HG03135 (cell line): ENCODE measurements at regions not wholly inside any gene's neighbourhood (a gene's known extent, or its start where the extent isn't known, plus 50 kb on each side); places are given as distances from the start of the nearest gene placed in this dataset.
"Not testable (repeated sequence)": the region's sequence is repeated elsewhere in the genome, so short reads cannot be mapped to it uniquely, and the experiment has no call there.

Source experiments
- ATAC-seq: cut with Tn5 transposase; IDR thresholded peaks from one replicate; pipeline ENCODE4 v1.9.1; 2021; ENCODE audit warnings: mild to moderate bottlenecking, moderate library complexity; ENCODE audit not compliant: unreplicated experiment

DNA sequence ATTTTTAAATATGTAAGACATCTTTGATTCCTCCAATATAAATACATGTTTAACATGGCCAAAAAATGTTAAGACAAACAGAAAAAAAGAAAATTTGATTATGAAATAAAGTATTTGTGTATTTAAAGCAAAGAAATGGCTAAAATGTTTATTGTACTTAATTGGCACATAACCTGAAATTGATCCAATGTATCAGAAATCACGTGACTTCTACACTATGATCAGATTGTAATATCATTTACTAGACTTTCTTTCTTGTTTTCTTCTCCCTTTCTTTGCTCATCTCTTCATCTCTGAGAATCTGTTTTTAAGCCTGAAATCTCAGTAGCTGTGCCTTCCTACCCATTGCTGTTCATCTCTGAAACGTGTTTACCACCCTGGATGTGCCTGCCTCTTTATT lies 420.3 kb downstream of the RSL24D1 start:
- no peak for ATAC-seq

- no peak for ATAC-seq
These were observed 424.1 kb downstream of the RSL24D1 start for GRCh38 chr15:54772663-54773062.

GRCh38 chr15:54749461-54749860 lies 447.3 kb downstream of the RSL24D1 start:
- ATAC-seq, result not testable (repeated sequence)

GRCh38 chr15:54722342-54722986 lies 474.3 kb downstream of the RSL24D1 start:
- ATAC-seq, result no peak

DNA sequence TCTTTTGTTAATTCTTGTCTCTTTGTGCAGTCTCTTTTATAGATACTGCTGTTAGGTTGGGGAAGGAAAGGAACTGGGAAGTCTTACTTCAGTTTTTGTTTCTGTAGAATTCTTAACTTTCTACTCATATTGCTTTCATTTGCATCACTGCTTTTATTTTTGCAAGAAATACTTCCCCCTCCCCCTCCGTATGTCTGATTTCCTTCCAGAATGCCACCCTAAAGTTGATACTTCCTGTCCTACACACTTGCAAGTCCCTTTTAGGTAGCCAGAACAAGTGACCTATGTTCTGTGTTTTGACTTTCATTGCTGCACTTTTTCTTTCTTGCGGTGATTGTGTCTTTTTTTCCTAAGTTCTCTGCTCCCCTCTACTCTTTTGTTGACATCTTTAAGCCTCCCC lies 477.4 kb downstream of the RSL24D1 start:
- no peak for ATAC-seq

- no peak for ATAC-seq
These were observed 488.7 kb downstream of the RSL24D1 start for GRCh38 chr15:54707805-54708752.

DNA sequence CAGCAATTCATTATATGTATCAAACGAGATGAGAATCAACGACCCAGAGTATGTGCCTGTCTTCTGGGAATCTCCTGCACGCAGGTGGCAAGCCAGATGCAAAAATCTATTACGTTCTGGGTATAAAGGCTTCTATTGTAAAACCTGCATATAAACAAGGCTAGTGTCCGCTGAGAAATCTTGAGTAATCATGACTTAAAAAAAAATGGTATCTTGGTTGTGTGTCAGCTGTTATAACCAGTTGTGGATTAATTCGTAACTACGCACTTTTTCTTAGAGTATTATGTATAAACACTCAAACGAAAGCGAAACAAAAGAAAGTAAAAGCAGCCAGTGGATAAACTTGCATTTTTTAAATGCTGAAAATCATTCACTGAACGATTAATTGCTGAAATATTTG lies 509.1 kb downstream of the RSL24D1 start:
- ATAC-seq, result no peak
